ENCODE measurements at regions not wholly inside any gene's neighbourhood (a gene's known extent, or its start where the extent isn't known, plus 50 kb on each side); places are given as distances from the start of the nearest gene placed in this dataset.

DNA sequence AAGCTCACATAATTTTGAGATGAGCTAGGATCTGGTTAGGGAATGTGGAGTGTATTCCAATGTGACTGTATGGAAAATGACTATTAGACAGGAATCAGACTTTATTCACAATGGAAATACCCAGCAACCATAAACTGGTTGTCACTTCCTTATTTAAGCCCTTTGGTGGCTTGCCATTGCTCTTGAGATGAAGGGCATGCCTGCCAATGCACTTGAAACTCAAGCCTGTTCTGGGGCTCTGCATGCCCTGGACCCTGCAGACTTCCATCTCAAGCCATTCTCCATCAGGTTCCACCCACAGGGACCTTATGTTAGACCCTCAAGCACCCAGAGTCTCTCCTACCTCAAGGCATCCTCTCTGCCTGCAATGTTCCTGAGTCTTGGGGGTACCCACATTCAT lies 145.5 kb downstream of the MPP7 start:
- no peak for TF ChIP-seq EZH2 (optimal IDR thresholded peaks at IDR 0.05; ENCODE audit: low read depth, low read length)
- TF ChIP-seq, protein P1, sequence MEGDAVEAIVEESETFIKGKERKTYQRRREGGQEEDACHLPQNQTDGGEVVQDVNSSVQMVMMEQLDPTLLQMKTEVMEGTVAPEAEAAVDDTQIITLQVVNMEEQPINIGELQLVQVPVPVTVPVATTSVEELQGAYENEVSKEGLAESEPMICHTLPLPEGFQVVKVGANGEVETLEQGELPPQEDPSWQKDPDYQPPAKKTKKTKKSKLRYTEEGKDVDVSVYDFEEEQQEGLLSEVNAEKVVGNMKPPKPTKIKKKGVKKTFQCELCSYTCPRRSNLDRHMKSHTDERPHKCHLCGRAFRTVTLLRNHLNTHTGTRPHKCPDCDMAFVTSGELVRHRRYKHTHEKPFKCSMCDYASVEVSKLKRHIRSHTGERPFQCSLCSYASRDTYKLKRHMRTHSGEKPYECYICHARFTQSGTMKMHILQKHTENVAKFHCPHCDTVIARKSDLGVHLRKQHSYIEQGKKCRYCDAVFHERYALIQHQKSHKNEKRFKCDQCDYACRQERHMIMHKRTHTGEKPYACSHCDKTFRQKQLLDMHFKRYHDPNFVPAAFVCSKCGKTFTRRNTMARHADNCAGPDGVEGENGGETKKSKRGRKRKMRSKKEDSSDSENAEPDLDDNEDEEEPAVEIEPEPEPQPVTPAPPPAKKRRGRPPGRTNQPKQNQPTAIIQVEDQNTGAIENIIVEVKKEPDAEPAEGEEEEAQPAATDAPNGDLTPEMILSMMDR (IDR thresholded peaks at IDR 0.05; ENCODE audit: low read length) = no peak

Data from MM.1S (cell line).